ENCODE measurements at regions not wholly inside any gene's neighbourhood (a gene's known extent, or its start where the extent isn't known, plus 50 kb on each side); places are given as distances from the start of the nearest gene placed in this dataset.
"Not testable (repeated sequence)": the region's sequence is repeated elsewhere in the genome, so short reads cannot be mapped to it uniquely, and the experiment has no call there.

GRCh38 chr5:82420524-82420923, 142.4 kb upstream of the RPS23 start:
- H3K79me2 ChIP-seq (ENCODE audit: control insufficient read depth in 1 of 2, insufficient read depth in 2 of 2, low read length in 2 of 2); H3K4me1 ChIP-seq (replicated peaks in 1 of 4; ENCODE audit: control insufficient read depth in 3 of 4, insufficient read depth in 4 of 4, low read length in 3 of 4); H4K20me1 ChIP-seq (replicated peaks in 1 of 2; ENCODE audit: control insufficient read depth in 1 of 2, insufficient read depth in 2 of 2, low read length in 2 of 2); H3K4ac ChIP-seq (replicated peaks; ENCODE audit: insufficient read length, low read depth, low read length); H2BK5ac ChIP-seq (ENCODE audit: low read depth, low read length); FAIRE-seq; H4K5ac ChIP-seq (ENCODE audit: insufficient read length, low read depth, low read length); H3K4me3 ChIP-seq (ENCODE audit: extremely low read depth in 1 of 4, insufficient read depth in 2 of 4, low read depth in 3 of 4, low read length in 4 of 4); H3K9me3 ChIP-seq (ENCODE audit: insufficient read depth in 2 of 2, low read depth in 1 of 2, low read length in 1 of 2); H2AK5ac ChIP-seq (ENCODE audit: low read depth, low read length); H3K4me2 ChIP-seq (ENCODE audit: insufficient read depth in 1 of 2, low read depth in 2 of 2, low read length in 2 of 2); H3K56ac ChIP-seq (replicated peaks; ENCODE audit: insufficient read length, low read depth, low read length); H2BK12ac ChIP-seq (ENCODE audit: low read depth, low read length); H3K27me3 ChIP-seq (replicated peaks in 1 of 4; ENCODE audit: control insufficient read depth in 3 of 4, extremely low read depth in 1 of 4, insufficient read depth in 3 of 4, low read length in 3 of 4); H3K23ac ChIP-seq (ENCODE audit: insufficient read length); H2BK120ac ChIP-seq (replicated peaks; ENCODE audit: low read depth, low read length); H3K9ac ChIP-seq (replicated peaks in 1 of 4; ENCODE audit: extremely low read depth in 1 of 4, low read depth in 3 of 4, low read length in 3 of 4); H3K36me3 ChIP-seq (ENCODE audit: control insufficient read depth in 2 of 4, insufficient read depth in 4 of 4, low read length in 3 of 4); H3K14ac ChIP-seq (ENCODE audit: insufficient read length); H4K91ac ChIP-seq (replicated peaks; ENCODE audit: insufficient read length, low read length); POLR2A ChIA-PET (ENCODE audit: partially characterized antibody); H2AFZ ChIP-seq (ENCODE audit: low read length); DNase-seq (ENCODE audit: low read depth in 1 of 2, low spot score in 2 of 2); H3K27ac ChIP-seq (ENCODE audit: low read depth, low read length); H3K18ac ChIP-seq (ENCODE audit: extremely low read depth, low read length); H3K23me2 ChIP-seq (ENCODE audit: low read depth, low read length); H2BK20ac ChIP-seq (ENCODE audit: low read length); H3K79me1 ChIP-seq (ENCODE audit: low read depth, low read length); H2BK15ac ChIP-seq (ENCODE audit: low read length); H4K8ac ChIP-seq (ENCODE audit: extremely low read depth, insufficient read depth, low read length): not testable (repeated sequence)
- CTCF ChIA-PET (ENCODE audit: partially characterized antibody), result interaction anchor here (0.9 kb wide), 1 partner anchor 73 kb away, joined by 3 read pairs; no protein-coding TSS in a partner anchor
- 81% methylated on average over 4 of the region's 4 CpGs; no CpG with 5 or more reads in 1 of the 2 experiments for WGBS, 2 experiments (ENCODE audit: extremely low coverage in 1 of 2, insufficient coverage in 1 of 2, insufficient read length in 1 of 2, insufficient replicate concordance in 2 of 2, low coverage in 1 of 2, low lambda C conversion rate in 2 of 2, missing lambda C conversion rate in 1 of 2)

Measured in H1 (cell line).